D721Med (cell line): ENCODE measurements at regions not wholly inside any gene's neighbourhood (a gene's known extent, or its start where the extent isn't known, plus 50 kb on each side); places are given as distances from the start of the nearest gene placed in this dataset.
A peak's percentile ranks its signal among the peaks of the same experiment; 100 is the strongest.

Experiments used
- DNase-seq: peaks from one replicate; pipeline ENCODE4 v3.0.0; 2011; ENCODE audit warnings: low spot score; ENCODE audit not compliant: insufficient read length
- FAIRE-seq: peaks from 2 replicates; lab custom pipeline; 2011; peaks lifted over from hg19 to GRCh38; lab: Jason Lieb, UNC
- TF ChIP-seq, protein P1 (sequence below): IDR thresholded peaks from 2 replicates; pipeline ENCODE4 v1.5.1; 2012; ENCODE audit warnings: mild to moderate bottlenecking, control low read depth; ENCODE audit not compliant: insufficient read depth; ENCODE audit errors: missing control alignments

DNA sequence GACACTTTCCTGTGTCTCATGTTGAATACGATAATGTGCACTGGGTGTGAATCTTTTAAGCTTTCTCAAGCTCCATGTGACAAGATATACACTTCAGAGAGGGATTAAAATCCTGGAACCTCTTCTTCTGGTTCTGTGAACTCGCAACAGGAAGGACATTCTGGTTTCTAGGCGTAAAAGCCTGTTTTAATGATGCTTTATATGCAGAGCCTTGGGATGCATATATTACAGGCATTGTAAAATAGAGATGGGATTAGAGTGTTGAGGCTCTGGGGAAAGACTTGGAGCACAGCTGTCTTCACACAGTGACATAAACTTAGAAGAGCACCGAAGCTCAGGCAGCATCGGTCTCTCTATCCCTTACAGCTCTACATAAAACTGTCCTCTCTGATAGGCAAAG, 107.7 kb upstream of the SV2C start:
- DNase-seq (no peak), FAIRE-seq (no peak)
- TF ChIP-seq, protein P1, sequence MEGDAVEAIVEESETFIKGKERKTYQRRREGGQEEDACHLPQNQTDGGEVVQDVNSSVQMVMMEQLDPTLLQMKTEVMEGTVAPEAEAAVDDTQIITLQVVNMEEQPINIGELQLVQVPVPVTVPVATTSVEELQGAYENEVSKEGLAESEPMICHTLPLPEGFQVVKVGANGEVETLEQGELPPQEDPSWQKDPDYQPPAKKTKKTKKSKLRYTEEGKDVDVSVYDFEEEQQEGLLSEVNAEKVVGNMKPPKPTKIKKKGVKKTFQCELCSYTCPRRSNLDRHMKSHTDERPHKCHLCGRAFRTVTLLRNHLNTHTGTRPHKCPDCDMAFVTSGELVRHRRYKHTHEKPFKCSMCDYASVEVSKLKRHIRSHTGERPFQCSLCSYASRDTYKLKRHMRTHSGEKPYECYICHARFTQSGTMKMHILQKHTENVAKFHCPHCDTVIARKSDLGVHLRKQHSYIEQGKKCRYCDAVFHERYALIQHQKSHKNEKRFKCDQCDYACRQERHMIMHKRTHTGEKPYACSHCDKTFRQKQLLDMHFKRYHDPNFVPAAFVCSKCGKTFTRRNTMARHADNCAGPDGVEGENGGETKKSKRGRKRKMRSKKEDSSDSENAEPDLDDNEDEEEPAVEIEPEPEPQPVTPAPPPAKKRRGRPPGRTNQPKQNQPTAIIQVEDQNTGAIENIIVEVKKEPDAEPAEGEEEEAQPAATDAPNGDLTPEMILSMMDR: no peak

DNA sequence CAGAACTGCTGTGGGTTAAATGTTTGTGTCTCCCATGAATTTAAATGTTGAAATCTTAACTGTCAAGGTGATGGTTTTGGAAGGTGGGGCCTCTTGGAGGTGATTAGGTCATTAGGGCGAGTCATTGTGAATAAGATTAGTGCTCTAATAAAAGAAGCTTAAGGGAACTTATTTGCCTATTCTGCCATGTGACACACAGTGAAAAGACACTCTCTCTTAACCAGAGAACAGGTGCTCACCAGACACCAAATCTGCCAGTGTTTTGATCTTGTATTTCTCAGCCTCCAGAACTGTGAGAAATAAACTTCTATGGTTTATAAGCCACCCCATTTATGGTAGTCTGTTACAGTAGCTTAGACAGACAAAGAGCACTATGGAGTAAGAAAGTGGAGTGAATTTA, 117.9 kb upstream of the SV2C start:
- FAIRE-seq: no peak
- DNase-seq: no peak
- TF ChIP-seq, protein P1: no peak

DNA sequence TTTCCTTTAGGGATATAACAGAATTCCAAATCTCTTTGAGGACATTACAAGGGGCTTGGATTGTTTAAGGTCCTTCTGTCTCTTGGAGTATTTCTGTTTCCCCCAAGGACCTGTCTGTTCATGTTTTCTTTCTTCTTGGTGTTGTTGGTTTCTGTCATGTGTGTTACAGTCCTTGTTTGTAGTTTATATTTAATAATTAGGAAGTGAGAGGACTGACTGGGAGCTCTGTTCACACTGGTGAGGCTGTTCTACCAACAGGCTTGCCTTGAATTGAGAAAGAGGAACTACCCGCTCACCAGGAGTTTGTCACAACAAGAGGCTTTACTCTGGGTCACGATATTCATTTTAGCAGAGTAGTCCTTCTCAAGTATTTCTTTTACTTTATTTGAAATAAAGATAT, 119.2 kb upstream of the SV2C start:
- FAIRE-seq (no peak), DNase-seq (no peak)
- TF ChIP-seq, protein P1: no peak

DNA sequence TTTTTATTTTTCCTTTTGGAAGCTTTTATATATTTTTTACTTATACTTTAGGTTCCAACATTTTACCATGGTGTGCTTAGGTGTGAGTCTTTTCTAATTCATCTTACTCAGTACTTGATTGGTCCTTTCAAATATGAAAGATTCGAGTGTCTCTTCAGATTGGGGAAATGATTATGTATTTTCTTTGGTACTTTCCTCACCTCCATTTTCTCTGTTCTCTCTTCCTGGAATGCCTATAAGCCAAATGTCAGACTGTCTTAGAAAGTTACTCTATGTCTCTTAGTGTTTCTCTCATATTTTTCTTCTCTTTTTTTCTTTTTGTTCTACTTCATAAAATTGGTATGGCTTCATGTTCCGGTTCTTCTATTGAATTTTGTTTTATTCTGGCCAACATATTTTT, 119.6 kb upstream of the SV2C start:
- FAIRE-seq (no peak), DNase-seq (no peak)
- TF ChIP-seq, protein P1: no peak

DNA sequence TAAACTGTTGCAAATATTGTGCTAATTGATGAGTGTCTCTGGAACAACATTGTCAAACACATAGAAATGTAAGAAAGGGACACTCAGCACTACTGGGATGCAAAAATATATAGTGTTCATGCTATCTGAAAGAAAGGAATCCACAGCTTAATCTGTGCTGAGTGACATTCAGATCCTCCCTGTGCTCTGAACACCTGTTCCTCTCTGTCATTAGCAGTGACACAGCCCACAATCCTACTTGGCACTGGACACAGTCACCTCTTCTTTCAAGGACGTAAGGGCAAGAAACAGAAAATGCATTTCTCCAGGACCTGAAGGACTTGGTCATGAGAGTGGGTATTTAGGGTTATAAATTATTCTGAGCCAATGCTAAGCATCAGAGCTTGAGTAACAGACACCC, 121.4 kb upstream of the SV2C start:
- DNase-seq (no peak), FAIRE-seq (peak; percentile 79)
- TF ChIP-seq, protein P1: no peak

DNA sequence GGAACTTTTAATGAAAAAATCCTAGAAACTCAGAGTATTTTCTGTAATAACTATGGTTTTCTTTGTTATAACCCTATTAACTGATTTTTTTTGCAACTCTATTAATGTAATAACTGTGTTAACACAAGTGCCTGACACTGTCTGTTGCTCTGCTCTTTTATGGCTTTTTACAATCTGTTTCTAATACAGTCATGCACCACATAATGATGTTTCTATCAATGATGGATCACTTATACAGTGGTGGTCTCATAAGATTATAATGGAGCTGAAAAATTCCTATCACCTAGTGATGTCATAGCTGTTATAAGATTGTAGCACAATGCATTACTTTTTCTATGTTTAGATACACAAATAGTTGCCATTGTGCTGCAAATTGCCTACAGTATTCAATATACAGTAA, 123.1 kb upstream of the SV2C start:
- no peak for FAIRE-seq
- no peak for DNase-seq
- TF ChIP-seq, protein P1: no peak

DNA sequence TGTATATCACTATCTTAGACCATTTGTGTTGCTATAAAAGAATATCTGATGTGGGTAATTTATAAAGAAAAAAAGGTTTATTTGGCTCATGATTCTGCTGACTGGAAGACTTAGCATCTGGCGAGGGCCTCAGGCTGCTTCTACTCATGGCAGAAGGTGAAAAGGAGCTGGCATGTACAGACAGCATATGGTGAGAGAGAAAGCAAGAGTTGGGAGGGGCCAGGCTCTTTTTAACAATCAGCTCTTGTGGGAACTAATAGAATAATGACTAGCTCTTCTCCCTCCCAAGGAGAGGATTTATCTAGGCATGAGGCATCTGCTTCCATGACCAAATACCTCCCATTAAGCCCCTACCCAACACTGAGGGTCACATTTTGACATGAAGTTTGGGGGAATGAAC, 130.2 kb upstream of the SV2C start:
- no peak for DNase-seq
- no peak for FAIRE-seq

More for the DNA sequence above, 130.2 kb upstream of the SV2C start:
- TF ChIP-seq, protein P1: no peak
